SIG-M5 treated with dmso at 0.1 percent for 504 hours (cell line): ENCODE measurements at regions not wholly inside any gene's neighbourhood (a gene's known extent, or its start where the extent isn't known, plus 50 kb on each side); places are given as distances from the start of the nearest gene placed in this dataset.
"Not testable (repeated sequence)": the region's sequence is repeated elsewhere in the genome, so short reads cannot be mapped to it uniquely, and the experiment has no call there.

Experiments used
- DNase-seq: peaks from one replicate; lab custom pipeline; 2025; ENCODE audit not compliant: unreplicated experiment; lab: John Stamatoyannopoulos, UW

- no peak for DNase-seq
These were observed 51.5 kb upstream of the DDR1 start for GRCh38 chr6:30832864-30833263.

GRCh38 chr6:30830438-30830837, 53.9 kb upstream of the DDR1 start:
- peak; percentile 48 for DNase-seq

GRCh38 chr6:30829639-30830255, 54.6 kb upstream of the DDR1 start:
- no peak for DNase-seq

GRCh38 chr6:30829033-30829432, 55.3 kb upstream of the DDR1 start:
- DNase-seq, result no peak

GRCh38 chr6:30828027-30828962, 56.0 kb upstream of the DDR1 start:
- peak; percentile 53 for DNase-seq

- no peak for DNase-seq
These were observed 57.4 kb upstream of the DDR1 start for GRCh38 chr6:30826961-30827342.

- DNase-seq, result no peak
These were observed 59.6 kb upstream of the DDR1 start for GRCh38 chr6:30824698-30825097.

DNA sequence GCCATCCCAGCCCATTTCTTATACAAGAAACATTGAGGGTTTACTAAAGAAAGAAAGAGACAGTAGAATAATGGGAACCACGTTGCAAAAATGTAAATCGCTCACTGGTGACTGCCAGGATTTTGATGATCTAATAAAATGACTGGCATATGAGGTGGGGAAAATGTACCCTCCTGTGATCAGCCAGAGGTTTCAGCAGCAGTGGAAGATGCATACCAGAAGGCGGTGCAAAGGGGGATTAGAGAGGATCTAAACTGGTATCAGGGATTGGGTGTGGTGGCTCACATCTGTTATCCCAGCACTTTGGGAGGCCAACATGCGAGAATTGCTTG, 60.8 kb upstream of the DDR1 start:
- DNase-seq, result no peak

GRCh38 chr6:30821862-30822784, 62.2 kb upstream of the DDR1 start:
- peak; percentile 27 for DNase-seq

DNA sequence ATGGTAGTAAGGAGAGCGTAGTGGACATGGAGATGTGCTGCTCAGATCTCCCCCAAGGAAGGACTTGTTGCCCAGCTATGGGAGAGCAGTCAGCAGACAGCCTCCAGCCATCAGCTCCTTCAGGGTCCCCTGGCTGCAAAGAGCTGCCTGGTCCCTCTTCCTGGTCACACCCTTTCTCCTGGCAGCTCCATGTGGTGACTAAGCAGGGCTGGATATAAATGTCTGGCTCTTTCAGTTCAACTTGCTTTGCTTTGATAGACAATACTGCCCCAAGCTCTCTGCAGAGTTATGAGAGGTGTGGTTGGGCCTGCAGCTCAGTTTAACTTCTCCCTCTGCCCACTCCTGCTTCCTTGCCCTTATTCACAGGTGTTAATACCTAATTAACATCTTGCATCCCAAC, 64.1 kb upstream of the DDR1 start:
- no peak for DNase-seq

GRCh38 chr6:30819297-30819917, 64.9 kb upstream of the DDR1 start:
- DNase-seq, result no peak

GRCh38 chr6:30818391-30818841, 65.9 kb upstream of the DDR1 start:
- peak; percentile 54 for DNase-seq

- no peak for DNase-seq
These were observed 67.3 kb upstream of the DDR1 start for GRCh38 chr6:30816791-30817739.

DNA sequence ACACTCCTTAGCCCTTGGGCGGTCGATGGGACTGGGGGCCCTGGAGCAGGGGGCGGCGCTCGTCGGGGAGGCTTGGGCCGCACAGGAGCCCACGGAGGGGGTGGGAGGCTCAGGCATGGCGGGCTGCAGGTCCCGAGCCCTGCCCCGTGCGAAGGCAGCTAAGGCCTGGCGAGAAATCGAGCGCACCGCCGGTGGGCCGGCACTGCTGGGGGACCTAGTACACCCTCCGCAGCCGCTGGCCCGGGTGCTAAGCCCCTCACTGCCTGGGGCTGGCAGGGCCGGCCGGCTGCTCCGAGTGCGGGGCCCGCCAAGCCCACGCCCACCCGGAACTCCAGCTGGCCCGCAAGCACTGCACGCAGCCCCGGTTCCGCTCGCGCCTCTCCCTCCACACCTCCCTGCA, 68.0 kb upstream of the DDR1 start:
- DNase-seq, result not testable (repeated sequence)

GRCh38 chr6:30815041-30815742, 69.1 kb upstream of the DDR1 start:
- DNase-seq, result not testable (repeated sequence)

DNA sequence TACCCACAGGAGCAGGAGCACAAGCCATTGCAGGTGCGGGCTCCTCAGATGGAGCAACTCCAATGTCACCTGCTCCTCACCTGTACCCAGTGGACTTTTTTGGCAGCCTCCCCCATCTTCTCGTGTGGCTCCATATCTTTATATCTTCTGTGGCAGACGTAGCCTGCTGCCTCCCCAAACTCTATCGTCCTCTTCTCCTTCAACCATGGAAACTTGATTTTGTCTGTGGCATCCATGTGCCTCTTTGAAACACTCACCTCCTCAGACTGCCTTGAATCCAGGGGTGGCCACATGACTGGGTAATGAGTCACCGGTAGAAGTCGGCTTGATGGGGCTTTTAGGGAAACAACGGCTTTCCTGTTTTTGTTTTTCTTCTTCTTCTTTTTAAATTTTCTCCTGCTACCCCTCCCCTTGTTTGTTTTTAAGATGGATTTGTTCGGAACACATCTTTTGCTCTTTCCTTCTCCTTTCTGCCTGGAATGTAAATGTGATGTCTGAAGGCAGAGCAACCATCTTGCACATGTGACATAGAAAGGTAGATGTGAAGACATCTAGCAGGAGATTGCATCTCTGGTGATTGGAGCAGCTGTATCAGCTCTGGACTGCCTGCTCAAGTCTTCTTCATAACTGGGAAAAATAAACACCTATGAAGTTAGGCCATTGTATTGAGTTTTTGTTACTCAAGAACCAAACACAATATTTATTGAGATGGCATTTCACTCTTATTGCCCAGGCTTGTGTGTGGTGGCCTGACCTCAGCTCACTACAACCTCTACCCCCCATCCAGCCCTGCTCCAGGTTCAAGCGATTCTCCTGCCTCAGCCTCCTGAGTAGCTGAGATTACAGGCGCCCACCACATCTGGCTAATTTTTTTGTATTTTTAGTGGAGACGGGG, 69.9 kb upstream of the DDR1 start:
- peak; percentile 44 for DNase-seq

GRCh38 chr6:30813631-30814145, 69.3 kb upstream of the IER3 start:
- DNase-seq, result no peak

DNA sequence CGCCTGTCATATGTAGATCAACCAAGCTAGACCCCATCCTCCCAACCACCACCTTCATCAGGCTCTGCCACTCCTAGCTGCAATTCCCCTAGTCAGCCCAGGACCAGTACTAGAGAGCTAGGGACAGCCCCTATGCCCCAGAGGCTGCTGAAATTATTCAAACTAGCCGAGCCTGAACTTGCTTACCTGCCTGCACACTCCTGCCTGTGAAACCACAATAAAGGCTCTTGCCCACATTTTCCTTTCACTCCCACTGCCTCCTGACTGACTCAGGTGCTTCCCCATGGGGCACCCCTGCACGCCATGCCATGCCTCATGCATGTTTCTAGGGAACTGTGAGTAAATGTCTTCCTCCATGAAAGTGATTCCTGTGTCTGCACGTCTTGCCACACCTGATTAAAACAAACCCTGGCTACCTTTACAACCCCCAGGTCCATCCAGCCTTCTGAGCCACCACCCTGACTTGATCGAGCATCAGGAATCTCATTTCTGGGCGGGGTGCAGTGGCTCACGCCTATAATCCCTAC, 66.5 kb upstream of the IER3 start:
- no peak for DNase-seq
